Epithelial cell of esophagus (primary cell): ENCODE measurements at regions not wholly inside any gene's neighbourhood (a gene's known extent, or its start where the extent isn't known, plus 50 kb on each side); places are given as distances from the start of the nearest gene placed in this dataset.
"Not testable (repeated sequence)": the region's sequence is repeated elsewhere in the genome, so short reads cannot be mapped to it uniquely, and the experiment has no call there.

Experiments used
- DNase-seq: peaks from one replicate; pipeline ENCODE4 v3.0.0; 2010; ENCODE audit warnings: low read depth
- H3K4me3 ChIP-seq: 2 replicates; pipeline ENCODE4 v1.5.1; 2011; ENCODE audit warnings: mild to moderate bottlenecking, low read length, control low read depth
- TF ChIP-seq, protein P1 (sequence below): IDR thresholded peaks from 2 replicates; pipeline ENCODE4 v1.5.1; 2011; ENCODE audit warnings: low read depth, mild to moderate bottlenecking, low read length, control low read depth, inconsistent platforms; ENCODE audit not compliant: insufficient read depth; ENCODE audit errors: missing control alignments

DNA sequence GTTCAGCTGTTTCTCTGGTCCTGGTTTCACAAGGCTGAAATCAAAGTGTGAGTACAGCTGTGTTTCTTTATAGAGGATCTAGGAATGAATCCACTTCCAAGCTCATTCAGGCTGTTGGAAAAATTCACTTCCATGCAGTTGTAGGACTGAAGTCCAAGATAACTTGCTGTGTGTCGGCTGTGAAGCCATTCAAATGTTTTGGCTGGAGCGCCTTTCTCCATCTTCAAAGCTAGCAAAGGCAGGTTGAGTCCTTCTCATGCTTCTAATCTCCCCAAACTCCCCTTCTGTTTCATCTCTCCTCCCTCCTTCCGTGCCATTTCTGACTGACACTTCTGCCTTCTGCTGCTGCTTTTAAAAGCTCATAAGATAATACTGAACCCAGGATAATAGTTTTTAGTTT lies 1195.4 kb upstream of the LRRN3 start:
- DNase-seq = no peak
- no peak overlapping the region for H3K4me3 ChIP-seq
- TF ChIP-seq, protein P1, sequence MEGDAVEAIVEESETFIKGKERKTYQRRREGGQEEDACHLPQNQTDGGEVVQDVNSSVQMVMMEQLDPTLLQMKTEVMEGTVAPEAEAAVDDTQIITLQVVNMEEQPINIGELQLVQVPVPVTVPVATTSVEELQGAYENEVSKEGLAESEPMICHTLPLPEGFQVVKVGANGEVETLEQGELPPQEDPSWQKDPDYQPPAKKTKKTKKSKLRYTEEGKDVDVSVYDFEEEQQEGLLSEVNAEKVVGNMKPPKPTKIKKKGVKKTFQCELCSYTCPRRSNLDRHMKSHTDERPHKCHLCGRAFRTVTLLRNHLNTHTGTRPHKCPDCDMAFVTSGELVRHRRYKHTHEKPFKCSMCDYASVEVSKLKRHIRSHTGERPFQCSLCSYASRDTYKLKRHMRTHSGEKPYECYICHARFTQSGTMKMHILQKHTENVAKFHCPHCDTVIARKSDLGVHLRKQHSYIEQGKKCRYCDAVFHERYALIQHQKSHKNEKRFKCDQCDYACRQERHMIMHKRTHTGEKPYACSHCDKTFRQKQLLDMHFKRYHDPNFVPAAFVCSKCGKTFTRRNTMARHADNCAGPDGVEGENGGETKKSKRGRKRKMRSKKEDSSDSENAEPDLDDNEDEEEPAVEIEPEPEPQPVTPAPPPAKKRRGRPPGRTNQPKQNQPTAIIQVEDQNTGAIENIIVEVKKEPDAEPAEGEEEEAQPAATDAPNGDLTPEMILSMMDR = no peak

DNA sequence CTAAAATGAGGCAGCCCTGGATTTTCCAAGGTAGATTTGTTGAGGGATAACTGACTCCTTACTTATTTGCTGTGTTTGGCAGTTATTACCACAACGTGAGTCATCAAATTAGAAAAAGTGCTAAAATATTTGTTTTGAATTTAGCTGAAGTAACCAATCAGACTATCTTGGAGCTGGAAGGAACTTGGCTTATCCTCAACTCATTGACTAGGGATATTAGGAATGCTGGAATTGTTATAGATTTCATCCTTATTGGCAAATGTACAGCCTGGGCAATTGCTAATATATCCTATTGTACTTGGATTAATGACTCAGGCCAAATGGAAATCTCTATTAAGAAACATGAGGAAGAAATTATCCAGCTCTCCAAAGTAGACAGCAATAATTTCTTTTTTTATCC lies 1189.0 kb upstream of the LRRN3 start:
- peak; percentile 3 for DNase-seq
- TF ChIP-seq, protein P1 = no peak
- no peak overlapping the region for H3K4me3 ChIP-seq

DNA sequence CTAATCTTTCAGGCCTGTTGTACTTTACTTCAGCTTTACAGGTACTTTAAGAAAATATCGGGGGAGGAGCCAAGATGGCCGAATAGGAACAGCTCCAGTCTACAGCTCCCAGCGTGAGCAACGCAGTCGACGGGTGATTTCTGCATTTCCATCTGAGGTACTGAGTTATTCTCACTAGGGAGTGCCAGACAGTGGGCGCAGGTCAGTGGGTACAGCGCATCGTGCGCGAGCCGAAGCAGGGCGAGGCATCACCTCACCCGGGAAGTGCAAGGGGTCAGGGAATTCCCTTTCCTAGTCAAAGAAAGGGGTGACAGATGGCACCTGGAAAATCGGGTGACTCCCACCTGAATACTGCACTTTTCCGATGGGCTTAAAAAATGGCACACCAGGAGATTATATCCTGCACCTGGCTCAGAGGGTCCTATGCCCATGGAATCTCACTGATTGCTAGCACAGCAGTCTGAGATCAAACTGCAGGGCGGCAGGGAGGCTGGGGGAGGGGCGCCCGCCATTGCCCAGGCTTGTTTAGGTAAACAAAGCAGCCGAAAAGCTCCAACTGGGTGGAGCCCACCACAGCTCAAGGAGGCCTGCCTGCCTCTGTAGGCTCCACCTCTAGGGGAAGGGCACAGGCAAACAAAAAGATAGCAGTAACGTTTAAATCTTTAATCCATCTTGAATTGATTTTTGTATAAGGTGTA lies 1185.4 kb upstream of the LRRN3 start:
- not testable (repeated sequence) for H3K4me3 ChIP-seq, DNase-seq

DNA sequence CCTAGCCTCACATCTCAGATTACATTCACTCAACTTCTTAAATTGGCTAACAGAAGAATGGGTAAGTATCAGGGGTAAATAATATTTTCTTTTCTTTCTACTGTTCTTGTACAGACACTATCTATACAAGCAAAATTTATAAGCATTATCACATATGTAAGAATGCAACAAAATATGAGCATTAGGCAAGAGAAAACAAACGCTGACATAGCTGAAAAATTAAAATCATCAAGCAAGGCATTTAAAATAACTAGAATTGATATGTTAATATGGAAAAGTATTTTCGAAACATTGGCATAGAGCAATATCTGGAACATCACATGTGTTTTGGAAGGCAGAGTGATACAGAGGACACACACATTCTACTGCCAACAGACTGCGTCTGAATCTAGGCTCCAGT lies 1175.3 kb upstream of the LRRN3 start:
- DNase-seq = no peak

DNA sequence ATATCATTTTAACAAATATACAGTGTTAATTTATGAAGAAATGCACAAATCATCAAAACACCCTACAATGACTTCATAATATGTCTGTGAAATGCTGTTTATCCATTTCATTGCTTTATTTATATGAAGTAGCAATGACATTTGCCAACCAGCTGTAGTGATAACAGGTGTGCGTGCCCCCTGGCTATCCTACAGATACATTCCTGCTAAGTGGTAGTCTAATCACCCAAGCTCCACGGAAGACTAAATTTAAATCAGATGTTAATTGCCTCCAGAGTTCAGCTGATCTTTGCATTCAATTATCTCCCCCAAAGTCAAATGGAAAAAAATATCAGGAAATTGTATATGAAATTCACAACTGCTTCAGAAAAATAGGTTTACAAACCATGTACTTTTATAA lies 1164.2 kb upstream of the LRRN3 start:
- H3K4me3 ChIP-seq = no peak overlapping the region
- no peak for DNase-seq
- TF ChIP-seq, protein P1 = no peak

More for the DNA sequence above, 1175.3 kb upstream of the LRRN3 start:
- TF ChIP-seq, protein P1 = no peak
- H3K4me3 ChIP-seq = no peak overlapping the region

DNA sequence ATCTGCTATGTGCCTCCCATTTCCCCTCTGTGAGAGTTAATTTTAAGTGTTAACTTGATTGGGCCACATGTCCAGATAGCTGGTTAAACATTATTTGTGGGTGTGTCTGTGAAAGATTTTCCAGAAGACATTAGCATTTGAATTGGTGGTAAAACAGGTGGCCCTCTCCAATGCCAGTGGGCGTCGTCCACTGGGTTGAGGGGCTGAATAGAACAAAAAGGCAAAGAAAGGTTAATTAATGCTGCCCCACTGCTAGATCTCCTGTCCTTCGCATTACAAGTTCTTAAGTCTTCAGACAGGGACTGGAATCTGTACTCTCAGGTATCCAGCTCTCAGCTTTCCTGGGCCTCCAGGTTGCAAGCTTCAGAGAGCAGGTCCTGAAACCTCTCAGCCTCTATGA lies 1160.9 kb upstream of the LRRN3 start:
- no peak for DNase-seq
- TF ChIP-seq, protein P1 = no peak
- no peak overlapping the region for H3K4me3 ChIP-seq

DNA sequence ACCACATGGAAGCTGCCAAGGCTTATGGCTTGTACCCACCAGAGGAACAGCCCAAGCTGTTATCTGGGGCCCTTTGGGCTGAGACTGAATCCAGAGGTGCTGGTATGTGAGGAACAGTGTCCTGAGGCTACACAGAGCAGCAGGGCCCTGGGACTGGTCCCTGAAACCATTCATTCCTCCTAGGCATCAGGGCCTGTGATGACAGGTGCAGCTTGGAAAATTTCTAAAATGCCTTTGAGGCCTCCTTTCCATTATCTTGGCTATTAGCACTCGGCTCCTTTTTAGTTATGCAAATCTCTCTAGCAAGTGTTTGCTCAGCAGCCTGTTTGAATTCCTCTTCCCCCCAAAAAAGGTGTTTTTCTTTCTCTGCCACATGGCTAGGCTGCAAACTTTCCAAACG lies 1151.7 kb upstream of the LRRN3 start:
- no peak overlapping the region for H3K4me3 ChIP-seq
- DNase-seq = no peak
- TF ChIP-seq, protein P1 = no peak
